OCI-M1 (cell line): ENCODE measurements at regions not wholly inside any gene's neighbourhood (a gene's known extent, or its start where the extent isn't known, plus 50 kb on each side); places are given as distances from the start of the nearest gene placed in this dataset.
"Not testable (repeated sequence)": the region's sequence is repeated elsewhere in the genome, so short reads cannot be mapped to it uniquely, and the experiment has no call there.

ENCODE experiments used
- DNase-seq: peaks from one replicate; lab custom pipeline; 2025; lab: John Stamatoyannopoulos, UW

DNA sequence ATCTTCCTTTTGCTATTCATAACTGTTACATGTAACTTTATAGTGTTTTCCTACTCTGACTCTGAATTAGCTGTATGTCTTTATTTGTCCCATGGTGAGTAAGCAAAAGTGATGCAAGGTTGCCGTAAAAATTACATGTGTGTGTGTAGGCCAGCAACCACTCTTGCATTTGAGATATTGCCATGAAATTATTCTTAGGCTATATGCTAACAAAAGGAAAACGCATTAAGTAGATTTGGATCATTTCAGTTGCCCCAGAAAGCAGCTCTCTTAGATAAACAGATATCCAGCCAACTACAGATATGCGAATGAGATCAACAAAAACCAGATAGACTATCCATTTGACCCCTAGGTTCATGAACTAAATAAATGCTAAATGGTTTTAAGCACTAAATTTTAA, 73.6 kb downstream of the CYLC2 start:
- peak; percentile 58 for DNase-seq

DNA sequence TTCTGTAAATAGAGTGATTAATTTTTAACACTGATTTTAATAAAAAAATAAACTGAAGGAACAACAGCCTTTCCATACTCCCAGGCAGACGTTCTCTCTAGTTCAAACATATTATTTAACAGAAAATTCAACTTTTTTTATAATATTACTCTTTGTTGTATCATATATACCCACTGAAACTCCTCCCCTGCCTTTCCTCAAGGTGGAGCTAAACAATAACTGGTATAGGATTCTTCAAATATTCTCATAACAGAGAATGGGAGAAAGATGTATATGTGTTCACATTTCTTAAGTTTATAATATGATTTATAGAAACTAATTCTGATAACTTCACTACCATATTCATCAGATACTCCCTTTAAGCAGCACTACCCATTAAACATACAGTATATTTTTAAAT, 83.4 kb downstream of the CYLC2 start:
- no peak for DNase-seq

DNA sequence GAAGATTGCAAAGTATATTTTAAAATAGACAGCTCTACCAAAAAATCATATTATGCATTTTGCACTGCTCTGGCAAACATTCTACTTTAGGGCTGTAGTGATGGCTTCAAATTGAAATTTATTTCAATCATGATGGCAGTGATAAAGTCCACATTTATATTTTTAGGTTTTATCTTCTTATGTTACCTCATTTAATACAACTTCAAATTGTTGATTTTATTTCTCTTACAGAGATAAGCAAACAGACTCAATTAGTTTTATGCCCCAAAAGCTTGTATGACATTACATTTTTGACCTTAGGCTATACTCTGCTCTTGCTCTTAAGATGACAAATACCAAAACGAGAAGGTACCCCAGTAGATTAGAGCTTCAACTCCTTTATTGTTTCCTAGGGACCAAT, 87.4 kb downstream of the CYLC2 start:
- DNase-seq, result no peak

DNA sequence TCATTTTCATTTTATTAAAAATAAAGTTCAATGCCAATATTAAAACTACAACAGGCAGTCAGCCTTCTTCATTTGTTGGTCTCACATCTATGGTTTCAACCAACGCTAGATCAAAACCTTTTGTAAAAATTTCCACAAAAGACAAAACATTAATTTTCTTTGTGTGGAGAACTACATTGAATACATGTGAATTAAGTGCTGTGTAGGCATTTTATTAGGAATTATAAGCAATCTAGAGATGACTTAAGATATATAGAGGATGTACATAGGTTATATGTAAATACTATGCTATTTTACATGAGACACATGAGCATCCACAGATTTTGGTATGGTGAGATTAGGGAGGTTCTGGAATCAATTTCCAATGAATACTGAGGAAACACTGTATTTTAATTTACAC, 94.2 kb downstream of the CYLC2 start:
- DNase-seq, result no peak

DNA sequence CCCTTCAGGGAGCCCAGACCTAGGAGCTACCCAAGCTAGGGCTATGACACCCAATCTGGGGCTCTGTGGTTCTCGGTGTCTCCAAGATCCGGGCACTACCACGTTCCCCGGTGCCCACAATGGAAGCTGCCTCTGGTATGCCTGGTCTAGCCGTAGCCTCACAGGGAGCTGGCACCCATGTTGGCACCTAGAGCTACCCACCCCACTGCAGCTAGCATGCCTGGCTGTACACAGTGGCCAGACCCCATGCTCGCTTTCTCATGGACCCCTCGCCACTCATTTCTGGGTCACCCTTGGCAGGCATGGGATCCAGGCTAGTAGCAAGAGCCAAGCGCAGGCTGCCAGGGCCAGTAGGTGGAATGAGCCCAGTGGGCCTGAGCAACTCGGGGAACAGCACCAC, 109.0 kb downstream of the CYLC2 start:
- no peak for DNase-seq

DNA sequence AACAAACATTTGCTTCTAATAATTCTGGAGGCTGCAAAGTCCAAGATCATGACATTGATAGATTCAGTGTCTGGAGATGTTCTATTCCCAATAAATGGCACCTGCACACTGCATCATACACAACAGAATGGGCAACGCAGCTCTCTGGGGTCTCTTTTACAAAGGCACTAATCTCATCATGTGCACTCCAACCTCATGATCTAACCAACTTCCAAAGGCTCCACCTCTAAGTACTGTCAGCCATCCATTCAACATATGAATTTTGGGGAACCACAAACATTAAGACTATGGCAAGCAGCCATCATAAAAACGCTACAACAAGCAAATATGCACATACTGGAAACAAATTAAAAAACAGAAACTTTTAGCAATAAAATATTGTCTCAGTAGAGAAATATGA, 121.1 kb downstream of the CYLC2 start:
- no peak for DNase-seq

DNA sequence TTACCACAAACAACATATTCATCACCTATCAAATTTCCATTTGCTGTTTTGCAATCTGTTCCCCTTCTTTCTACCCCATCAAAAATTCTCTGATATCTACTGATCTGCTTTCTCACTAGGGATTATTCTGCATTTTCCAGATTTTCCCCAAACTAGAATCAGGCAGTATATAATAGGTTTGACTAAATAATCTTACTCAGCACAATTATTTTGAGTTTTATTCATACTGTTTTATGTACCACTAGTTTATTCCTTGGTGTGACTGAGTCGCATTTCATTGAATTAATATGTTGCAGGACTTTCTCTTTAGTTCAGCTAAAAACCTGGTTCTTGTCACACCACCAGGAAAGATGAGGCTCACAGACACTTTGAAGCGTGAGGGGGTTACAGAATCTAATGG, 131.4 kb downstream of the CYLC2 start:
- no peak for DNase-seq

DNA sequence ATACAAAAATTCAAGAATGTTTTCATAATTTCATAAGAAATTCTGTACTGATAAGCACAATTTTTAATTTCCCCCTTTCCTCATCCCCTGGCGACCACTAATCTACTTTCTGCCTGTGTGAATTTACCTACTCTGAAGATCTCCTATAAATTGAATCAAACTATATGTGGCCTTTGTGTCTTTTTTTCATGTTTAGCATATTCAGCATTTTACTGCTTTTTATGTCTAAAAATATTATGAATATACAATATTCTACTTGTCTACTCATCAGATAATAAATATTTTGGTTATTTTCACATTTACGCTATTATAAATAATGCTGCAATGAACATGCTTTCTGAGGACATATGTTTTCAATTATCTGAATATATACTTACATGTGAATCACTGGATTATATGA, 144.8 kb downstream of the CYLC2 start:
- no peak for DNase-seq

DNA sequence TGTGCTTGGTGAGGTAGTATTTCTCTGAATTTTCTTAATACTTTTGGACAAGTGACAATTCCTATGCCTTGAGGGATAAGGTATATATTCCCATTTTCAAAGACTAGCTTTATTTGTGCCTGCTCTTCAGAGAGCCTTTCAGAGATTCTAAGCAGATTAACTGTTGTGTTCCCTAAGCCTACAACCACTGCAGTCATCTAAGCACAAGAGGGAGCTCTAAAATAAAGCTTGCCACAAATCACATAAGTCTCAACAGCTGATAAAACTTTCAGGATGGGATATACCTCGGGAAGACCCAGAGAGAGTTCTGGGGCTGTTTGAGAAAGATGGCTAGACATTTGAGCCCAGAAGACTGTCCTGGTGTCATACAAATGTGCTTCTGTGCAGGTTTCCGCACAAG, 157.3 kb downstream of the CYLC2 start:
- DNase-seq, result no peak

DNA sequence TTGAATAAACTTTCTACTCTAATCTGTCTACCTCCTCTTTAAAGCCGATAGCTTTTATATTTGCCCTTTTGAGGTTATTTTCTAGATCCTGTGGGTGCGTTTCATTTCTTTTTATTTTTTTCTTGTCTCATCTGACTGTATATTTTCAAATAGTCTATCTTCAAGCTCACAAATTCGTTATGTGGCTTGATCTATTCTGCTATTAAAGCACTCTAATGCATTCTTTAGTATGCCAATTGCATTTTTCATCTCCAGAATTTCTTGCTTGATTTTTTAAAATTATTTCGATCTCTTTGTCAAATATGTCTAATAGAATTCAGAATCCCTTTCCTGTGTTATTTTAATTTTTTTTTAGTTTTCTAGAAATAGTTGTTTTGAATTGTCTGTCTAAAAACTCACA, 172.4 kb downstream of the CYLC2 start:
- DNase-seq, result no peak

DNA sequence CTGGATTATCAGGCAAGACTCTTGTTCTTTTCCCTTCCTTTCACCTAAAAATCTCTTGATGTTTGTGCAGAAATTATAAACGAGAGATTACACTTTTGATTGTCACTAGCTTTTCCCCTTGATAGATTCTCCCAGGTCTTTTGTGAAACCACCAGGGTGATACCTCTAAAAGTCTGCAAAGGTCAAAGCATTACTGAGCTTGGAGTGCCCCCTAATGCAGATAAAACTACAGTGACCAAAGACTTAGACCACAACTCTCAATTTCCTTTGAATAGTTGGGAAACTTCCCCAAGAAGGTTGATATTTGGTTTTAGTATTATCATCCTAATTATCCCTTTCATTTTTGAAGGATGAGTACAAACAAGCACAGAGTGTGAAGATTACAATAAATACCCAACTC, 173.1 kb downstream of the CYLC2 start:
- no peak for DNase-seq

DNA sequence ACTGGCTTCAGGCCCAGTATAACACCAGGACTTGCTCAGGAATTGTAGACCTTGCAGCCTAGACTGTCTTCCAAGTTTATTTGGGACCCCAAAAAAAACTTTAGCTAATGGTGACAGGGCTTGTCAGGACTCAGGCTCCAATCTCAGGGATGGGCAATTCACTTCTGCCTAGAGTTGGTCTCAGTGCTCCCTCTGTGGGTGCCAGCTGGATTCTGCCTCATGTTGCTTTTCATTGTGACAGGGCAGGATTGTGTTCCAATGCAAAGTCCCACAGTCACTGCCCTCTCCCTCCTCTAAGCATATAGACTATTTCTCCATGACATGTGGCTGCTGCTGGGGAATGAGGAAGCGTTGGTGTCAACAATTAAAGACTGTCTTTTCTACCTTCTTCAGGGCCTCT, 174.7 kb downstream of the CYLC2 start:
- no peak for DNase-seq

DNA sequence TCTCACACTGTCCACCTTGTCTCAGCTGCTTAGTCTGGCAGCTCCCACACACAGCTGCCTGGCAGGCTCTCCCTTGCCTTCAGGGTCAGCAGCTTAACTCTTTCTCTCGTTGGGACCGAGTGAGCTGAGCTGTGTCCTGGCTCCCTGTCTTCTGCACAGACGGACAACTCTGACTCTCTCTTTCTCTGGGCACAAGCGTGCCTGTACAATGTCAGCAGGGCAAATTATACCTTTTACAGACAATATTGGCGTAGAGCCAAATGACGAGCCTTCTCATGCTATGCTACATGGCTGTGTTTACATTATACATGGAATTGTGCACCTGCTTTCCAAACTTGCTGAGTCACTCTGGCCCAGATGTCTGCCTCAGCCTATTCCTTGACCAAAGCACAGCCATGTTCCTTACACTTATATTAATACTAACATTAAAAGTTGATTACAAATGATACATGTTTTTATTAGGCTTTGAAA, 188.6 kb downstream of the CYLC2 start:
- DNase-seq, result peak; percentile 11

DNA sequence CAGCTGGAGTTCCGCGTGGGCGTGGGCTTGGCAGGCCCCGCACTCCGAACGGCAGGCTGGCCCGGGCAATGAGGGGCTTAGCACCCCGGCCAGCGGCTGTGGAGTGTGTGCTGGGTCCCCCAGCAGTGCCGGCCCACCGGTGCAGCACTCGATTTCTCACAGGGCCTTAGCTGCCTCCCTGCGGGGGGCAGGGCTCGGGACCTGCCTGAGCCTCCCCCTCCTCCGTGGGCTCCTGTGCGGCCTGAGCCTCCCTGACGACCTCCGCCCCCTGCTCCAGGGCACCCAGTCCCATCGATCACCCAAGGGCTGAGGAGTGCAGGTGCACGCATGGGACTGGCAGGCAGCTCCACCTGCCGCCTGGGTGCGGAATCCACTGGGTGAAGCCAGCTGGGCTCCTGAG, 191.8 kb downstream of the CYLC2 start:
- DNase-seq, result no peak

DNA sequence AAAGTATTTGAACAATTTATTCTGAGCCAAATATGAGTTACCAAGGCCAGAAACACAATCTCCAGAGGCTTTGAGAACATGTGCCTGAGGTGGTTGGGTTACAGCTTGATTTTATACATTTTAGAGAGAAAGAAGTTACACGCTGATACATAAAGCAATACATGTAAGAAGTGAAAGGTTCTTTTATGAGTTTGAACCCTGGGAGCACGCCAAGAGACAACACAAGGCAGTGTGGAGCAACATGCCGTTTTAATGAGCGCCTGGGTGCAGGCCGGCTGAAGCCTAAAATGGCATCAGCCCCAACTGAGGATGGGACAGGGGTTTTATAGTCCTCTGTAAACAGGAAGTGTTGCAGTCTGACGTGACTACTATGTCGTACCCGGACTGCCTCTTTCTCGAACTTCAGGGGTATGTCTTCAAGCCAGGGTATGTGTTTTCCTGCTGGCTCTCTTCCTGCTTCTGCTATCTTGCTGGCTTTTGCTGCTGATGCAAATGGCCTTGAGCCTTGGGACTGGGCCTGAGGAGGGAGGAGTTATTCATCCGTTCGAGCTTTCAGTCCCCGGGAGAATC, 193.7 kb downstream of the CYLC2 start:
- no peak for DNase-seq

DNA sequence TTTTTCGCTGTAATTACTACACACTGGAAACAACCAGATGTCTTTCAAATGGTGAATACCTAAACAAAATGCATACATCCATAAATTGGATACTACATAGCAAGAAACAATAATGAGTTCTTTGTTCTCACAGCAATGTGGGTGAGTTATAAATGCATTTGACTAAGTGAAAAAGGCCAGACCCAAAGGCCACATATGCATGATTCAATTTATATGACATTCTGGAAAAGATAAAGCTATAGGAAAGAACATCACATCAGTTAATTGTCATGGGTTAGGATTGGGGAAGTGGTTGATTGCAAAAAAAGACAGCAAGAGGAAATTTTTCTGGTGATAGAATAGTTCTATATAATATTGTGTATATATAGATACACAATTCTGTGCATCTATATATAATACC, 198.9 kb downstream of the CYLC2 start:
- peak; percentile 50 for DNase-seq

DNA sequence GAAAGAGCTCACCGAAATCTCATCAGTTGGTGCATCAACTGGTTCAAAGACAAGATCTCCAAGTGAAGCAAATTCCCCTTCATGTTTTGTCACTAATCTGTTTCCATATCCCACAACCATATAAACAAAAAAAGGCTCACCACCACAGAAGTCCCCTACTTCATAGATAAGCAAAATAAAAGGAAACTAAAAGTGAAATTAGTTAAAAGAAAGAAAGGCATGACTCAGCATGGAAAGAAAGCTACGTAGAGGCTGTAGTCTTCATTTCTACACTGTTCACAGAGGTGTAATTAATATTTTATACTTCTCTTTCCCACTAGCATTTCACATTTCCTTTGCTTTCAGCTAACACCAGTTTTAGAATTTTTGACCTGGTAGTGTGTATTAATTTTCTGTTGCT, 208.0 kb downstream of the CYLC2 start:
- DNase-seq, result peak; percentile 90

DNA sequence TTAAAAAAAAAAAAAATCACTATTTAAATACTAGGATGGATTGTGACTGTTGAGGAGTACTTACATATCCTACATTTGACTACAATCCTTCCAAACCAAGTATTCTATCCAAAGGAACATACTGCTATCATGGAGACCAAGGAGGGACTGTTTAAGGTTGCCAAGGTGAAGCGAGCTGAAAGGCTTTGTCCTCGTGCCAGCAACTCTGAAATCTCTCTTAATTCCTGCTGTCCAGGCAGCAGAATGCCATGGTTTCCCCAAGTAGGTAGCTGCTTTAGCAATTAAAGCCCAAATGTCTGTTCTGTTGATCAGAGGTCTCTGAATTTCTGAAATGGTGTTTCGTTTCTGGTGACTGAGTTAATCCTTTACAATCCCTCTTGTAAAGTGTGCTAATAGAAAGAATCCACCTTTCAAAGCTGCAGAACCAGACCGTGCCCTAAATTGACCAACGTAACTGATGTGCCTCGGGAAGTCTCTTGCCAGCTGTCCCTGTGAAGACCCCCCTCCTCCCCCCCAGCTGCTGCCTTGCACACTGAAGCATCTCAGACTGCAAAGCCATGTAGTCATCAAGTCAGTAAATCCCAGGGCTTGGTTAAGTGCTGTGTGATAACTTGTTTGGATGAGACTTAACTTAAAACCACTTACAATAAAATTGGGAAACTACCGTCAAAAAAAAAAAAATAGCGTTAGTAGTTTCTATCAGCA, 210.9 kb downstream of the CYLC2 start:
- not testable (repeated sequence) for DNase-seq

DNA sequence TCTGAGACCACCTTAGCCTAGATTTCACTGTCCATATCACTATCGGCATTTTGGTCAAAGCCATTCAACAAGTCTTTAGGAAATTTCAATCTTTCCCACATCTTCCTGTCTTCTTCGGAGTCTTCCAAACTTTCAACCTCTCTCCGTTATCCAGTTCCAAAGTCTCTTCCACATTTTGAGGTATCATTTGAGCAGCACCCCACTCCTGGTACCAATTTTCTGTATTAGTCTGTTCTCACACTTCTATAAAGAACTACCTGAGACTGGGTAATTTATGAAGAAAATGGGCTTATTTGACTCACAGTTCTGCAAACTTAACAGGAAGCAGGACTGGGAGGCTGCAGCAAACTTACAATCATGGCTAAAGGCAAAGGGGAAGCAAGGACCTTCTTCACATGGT, 215.5 kb downstream of the CYLC2 start:
- no peak for DNase-seq

DNA sequence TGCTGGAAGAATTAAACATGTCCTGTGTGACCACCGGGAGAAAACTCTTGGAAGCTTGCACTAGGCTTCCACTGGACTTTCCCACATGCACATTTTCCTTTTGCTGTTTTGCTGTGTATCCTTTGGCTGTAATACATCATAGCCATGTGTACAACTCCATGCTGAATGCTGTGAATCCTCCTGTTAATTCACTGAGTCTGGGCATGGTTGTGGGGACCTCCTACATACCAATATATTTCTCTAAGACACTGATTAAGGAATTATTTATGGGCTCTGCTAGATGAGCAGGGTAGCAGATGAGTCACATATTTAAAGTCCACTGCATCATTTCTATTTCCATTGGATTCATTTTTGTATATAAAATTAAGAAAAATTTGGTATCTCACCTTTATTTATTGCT, 220.1 kb downstream of the CYLC2 start:
- DNase-seq, result no peak

DNA sequence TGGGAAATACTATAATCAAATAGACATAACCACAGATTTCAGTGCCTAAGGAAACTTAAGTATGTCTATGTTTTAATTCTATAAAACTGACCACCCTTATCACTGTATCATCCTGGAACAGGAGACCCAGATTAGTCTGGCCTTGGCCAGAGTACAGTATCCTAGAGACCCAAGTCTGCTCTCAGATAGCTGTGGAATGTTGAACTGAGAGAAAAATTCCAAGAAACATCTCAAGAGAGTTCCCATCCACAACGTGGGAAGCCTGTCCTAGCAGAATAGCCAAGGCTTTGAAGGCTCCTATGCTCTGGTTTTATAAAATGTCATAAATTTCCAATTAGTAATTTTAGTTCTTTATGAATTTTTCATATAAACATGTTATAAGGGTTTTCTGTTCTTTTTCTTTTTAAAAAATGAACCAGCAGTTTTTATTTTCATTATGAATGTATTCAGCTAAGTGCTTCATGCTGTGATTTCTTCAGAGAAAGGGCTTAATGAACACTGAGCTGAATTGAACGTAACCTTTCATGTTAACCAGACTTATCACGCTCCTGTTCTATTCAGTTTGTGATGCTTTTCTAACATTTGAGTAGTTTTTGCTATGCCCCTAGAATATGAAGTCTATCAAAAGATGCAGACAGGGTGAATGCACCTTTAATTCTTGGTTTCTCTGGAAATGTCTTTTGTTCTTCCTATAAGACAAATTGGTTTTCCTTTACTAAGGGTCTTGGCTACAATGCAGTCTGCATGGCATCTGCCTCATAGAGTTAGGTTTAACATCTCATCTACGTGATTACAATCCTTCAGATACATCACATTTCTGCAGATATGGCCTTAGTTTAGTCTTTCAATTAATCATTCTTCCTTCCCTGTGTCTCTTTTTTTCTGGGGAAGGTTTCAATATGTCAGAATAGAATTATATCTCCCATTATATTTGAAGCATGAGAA, 230.8 kb downstream of the CYLC2 start:
- no peak for DNase-seq

DNA sequence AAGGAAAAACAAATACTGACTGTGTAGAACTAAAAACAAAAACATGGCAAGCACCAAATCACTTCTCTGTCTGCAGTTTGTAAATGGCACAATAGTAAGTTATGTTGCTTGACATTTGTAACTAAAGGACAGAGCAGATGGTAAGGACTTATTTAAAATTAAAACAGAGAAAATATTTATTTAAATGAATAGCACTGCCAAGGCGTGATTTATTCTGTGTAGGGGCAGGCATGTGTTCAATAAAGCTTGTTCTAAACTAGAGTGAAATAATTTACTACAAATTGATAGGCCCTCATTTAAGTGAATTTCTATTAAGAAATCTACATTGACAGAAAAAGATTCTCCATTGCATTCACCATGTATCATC, 231.5 kb downstream of the CYLC2 start:
- no peak for DNase-seq

DNA sequence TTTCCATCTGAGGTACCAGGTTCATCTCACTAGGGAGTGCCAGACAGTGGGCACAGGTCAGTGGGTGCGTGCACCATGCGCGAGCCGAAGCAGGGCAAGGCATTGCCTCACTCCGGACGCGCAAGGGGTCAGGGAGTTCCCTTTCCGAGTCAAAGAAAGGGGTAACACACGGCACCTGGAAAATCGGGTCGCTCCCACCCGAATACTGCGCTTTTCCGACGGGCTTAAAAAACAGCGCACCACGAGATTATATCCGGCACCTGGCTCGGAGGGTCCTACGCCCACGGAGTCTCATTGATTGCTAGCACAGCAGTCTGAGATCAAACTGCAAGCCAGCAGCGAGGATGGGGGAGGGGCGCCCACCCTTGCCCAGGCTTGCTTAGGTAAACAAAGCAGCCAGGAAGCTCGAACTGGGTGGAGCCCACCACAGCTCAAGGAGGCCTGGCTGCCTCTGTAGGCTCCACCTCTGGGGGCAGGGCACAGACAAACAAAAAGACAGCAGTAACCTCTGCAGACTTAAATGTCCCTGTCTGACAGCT, 242.5 kb downstream of the CYLC2 start:
- DNase-seq, result not testable (repeated sequence)
